HG02973 (cell line): ENCODE measurements at regions not wholly inside any gene's neighbourhood (a gene's known extent, or its start where the extent isn't known, plus 50 kb on each side); places are given as distances from the start of the nearest gene placed in this dataset.

ENCODE experiments used
- ATAC-seq: cut with Tn5 transposase; IDR thresholded peaks from one replicate; pipeline ENCODE4 v1.9.1; 2021; ENCODE audit warnings: moderate library complexity; ENCODE audit not compliant: unreplicated experiment

DNA sequence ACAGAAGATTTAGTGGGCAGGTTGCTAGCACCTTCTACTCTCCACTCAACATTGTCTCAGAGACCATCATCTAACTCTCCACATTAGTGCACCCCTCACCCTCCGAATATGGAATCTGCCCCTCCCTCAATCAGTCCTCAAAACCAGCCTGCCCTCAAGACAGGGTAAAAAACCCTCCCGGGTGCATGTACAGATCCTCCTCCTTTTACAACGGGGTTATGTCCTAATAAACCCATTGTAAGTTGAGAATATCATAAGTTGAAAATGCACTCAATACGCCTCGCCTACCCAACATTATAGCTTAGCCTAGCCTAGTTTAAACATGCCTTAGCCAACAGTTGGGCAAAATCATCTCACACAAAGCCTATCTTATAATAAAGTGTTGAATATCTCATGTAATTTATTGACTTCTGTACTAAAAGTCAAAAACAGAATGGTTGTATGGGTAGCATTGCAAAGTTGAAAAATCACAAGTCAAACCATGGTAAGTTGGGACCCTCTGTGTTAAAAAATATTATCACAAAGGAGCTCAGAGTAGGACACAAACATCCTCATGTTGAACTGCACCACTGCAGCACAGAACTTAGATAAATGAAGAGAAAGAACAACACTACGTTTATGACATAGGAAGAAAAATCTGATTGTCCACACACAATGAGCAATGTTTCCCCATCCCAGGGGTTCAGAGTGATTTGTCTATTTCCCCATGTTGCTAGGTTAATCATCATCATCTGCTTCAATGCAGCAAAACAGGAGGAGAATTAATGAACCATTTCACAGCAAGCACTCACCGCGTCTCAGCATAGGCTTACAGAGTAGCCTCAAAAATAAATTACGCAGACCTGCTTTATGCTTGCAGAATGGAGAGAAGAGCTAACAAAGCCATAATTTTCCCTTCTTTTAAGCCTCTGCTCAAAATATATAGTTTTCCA lies 184.1 kb upstream of the ARL4C start:
- ATAC-seq = no peak

DNA sequence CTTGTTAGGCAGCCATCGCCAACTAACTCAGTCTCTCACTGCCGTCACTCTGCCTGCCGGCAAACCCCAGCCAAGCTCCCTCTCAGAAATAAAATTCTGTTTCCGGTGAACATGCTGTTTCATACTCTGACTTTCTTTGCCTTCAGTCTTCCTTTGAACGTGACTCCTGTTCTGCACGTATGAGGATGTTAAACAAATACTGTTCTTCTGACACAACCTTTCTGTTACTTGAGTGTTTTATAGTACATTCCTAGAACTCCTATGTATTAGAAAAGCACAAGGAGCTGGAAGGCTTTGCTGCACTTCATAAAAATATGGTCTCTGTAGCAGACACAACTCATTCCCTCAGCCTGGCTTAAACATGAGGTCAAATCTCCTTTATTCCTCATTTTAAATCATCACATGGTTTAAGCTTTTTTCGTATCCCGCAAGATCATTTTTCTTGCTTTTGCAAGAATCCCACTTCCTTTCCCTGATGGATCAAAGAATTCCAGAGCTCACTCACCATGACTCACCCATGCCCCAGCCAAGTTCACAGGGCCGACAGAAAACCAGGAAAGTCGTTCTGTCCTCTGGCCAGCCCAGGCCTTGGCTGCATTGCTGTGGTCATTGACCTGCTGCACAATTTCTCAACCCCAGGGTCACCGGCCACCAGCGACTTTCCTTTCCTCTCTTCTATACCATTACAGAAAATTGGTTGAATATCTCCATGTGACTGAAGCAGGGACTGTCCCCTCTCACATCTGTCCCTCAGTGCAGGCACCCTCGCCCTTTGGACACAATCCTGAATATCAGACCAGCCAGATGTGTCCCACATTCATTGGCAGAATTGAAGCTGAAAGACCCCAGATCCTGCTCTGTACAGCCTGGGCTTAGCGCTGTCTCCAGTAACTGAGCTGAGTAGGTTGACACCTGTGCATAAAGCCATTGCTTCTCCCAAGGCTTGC lies 183.1 kb upstream of the ARL4C start:
- no peak for ATAC-seq

DNA sequence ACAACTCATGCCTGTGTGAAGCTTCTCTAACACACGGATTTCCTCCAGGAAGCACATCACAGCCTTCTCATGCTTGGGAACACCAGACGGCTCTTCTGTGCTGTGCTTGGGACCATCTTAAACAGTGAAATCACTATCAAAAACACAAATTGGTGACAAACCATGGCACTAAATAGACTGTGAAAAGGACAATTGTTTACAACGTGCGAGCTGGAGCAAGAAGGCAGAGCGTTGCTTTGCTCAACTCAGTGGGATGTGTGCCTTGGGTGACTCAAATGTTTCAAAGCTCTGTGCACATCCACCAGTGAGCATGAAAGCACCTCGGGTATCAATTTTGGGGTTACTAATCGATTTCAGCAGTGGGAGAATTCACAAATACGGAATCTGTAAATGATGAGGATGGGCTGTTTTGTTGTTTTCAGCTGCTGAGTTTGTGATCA lies 182.4 kb upstream of the ARL4C start:
- no peak for ATAC-seq

DNA sequence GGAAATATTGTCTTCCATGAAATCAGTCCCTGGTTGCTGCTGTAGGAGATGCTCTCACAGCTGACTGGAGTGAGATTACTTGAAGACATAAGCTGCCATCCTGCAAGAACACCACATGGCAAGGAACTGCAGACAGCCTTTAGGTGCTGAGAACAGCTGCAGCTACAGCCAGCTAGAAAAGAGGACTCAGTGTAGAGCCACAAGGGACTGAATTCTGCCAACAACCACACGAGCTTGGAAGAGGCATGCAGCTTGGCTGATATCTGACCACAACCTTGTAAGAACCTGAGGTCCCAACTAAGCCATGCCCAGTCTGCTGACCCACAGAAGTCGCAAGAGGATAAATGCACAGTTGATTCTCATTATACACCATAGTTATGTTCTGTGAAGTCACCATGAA lies 181.8 kb upstream of the ARL4C start:
- no peak for ATAC-seq

DNA sequence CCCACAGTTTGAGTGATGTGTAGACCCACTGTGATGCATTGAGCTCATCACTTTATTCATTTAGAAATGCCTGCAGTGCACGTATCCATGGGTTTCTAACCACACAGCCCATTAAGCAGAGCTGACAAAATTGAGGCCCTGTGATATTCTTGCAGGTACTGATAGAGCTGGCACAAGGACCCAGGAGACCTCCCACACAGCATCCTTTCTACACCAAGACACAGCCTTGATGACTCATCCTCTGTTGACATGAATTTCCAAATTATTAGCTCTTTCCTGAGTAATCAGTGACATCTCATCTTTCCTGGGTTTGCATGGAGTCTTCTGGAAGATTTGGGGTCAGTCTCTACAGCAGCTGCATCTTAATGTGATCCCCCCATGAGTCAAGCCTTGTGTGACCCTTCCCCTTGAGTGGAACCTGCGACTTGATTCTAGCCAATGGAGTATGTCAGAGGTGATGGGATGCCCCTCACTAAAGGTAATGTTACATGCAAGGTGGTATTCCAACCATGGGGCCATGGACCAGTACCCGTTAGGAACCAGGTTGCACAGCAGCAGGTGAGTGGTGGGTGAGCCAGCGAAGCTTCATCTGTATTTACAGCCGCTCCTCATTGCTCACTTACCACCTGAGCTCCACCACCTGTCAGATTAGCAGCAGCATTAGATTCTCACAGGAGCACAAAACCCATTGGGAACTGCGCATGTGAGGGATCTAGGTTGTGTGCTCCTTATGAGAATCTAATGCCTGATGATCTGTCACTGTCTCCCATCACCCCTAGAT lies 181.1 kb upstream of the ARL4C start:
- no peak for ATAC-seq

DNA sequence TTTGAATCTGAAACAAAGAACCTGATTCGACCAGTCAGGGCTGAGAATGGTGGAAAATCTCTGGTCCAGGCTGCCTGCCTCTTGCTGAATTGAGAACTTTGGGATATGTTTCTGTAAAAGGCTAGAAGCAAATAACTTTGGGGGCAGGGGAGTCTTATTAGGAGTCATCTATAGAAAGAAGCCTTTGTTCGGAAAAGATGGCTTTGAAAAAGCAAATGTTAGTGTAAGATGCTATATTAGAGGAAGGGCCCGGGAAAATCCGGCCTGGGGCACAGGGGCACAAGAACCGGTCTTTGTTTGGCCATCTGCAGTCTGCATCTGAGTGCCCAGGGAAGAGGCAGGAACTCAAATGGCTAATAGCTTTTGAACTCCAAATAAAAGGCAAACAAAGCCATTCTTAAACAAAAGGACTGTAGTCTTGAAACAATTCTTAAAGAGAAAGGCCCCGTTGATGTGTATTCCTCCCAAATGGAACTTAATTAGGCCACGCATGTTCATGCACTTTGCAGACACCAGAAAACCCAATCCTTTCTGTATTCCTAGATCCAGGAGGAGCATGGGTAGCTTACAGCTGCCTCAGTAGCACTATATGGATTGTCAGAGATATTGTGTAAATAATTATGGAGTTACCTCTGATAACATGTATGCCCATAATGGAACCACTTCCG lies 180.0 kb upstream of the ARL4C start:
- no peak for ATAC-seq

DNA sequence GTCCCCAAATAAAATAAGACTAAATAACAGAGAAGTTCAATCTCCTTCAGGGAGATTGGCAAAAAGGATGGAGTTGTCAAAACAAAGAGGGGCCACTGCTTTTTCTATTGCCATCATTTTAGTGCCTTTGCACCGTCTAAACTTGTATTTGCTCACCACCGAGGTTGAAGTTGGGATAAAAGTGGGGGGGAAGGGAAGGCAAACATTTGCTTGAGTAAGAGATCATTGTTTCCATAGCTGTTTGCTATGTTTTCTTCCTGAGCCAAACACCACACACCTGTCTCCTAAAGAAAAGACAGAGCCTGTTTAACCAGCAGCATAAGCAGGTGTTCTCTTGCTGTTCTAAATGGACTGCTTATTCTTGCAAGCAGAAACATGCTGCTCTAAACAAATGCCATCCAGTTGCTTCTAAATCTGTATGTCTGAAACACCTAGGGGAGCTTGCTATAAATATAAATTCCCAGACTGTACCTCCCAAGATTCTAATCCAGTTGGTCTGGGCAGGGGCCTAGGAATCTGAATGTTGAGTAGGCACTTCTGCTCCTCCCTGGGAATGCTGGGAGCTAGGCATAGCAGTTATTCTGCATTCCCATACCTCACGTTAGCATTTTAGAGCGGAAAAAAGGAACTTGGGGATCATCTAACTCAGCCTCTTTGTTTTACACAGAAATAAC lies 179.4 kb upstream of the ARL4C start:
- ATAC-seq = no peak

DNA sequence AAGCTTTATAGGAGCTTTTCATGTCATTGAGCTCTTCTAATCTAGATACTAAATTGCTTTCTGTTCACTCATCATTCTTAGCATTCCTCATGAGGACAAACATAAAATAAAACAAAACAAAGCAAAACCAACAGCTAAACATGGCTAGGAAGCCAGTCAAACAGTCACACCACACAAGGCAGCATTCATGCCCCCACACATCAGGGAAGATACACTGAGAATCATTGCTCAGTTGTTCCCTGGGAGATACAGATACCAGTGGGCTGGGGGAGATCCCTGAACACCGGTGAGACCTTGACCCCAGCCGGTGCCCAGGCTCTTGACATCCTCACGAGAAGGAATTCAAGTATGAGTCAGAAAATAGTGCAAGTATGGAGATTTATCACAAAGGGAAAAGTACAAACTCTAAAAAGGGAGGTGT lies 177.9 kb upstream of the ARL4C start:
- no peak for ATAC-seq

DNA sequence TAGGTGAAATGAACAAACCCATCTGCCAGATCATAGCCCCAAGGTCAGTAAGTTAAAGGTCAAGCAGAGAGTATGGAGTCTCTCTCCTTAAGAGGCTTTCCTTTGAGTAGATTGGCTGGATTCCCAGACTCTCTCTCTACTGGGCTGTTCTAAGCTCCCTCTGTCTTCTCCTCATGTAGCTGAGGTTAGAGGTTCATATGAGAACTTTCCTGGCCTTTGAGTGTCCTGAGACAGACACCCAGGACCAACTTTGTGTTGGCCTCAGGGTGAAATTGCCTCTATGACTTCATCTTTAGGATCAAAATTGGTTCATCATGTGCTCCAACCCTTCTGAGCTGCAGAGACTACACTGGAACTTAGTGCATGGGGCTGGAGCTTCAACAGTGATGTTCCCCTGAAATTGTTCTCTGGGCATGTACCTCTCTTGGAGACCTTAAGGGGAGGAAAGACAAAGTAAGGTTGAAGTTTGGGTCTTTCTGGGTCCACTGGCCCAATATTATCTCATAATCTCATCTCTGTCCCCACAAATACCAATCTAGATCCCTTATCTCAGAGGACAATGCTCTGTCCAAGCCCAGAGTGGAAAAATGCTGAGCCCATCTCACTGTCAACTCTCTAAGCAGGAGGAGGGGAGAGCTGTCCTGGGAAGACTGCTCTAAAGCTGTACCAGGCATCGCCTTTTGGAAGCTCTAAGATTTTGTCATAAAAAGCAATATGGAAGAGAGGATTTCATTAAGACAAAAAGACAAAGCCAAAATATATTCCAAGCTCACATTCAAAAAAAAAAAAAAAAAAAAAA lies 177.3 kb upstream of the ARL4C start:
- no peak for ATAC-seq

DNA sequence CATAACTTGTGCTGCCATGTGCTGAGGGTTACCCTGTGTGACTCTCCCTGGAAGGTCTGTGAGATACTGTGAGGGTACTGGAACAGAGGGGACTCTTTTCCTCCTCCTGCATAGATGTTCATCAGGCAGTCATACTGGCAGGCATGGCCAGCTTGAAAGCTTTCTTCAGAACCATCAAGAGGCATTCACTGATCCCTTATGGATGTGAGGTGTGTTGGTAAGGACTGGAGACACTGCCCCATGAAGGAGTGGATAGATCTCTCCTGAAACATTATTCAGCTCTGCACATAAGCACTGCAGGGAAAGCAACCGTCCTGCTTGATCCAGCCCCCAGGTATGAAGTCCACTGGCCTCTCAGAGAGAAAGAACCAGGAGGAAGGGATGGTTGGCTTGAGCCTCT lies 176.6 kb upstream of the ARL4C start:
- ATAC-seq = no peak

DNA sequence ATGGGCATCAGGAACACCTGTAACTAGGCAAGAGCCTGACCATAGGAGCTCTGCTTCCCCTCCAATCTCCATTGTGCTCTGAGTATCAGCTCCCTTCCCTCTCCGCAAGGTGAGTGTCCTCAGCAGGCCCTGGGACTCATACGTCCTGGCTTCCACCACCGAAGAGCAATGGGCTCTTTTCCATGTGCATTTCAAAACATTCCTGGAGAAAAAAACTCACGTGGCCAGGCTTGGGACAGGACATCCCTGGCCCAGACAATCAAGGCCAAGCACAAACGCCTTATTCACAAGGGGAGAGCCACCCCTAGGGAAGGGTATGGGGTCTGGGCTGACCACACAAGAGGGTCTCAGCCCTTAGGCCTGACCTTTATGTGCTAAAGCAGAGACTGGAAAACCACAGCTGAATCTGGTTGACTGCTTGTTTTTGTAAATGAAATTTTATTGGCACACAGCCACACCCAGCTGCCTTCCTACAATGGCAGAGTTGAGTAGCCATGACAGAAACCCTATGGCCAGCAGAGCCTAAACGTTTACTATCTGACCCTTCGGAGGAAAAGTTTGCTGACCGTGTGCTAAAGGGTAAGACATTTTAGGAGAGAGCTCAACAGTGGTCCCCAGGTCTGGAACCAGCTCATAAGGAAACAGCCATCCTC lies 175.7 kb upstream of the ARL4C start:
- no peak for ATAC-seq

DNA sequence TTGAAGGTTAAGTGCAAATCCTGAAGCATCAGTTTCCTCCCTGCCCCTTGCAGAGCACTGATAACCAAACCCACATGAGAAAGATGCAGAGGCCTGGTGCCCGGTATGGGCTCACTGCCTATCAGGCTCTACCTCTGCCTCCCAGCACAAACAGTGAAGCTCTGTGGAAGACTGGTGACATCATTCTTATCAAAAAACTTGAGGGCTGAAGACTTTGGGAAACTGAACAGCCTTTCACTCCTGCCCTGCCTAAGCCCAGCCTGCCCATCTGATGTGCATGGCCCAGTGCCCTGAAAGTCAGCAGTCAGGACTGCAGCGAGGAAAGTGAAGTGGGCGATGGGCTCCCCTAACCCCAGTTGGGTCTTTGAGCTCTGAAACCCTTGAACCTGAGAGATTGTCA lies 174.8 kb upstream of the ARL4C start:
- ATAC-seq = no peak

DNA sequence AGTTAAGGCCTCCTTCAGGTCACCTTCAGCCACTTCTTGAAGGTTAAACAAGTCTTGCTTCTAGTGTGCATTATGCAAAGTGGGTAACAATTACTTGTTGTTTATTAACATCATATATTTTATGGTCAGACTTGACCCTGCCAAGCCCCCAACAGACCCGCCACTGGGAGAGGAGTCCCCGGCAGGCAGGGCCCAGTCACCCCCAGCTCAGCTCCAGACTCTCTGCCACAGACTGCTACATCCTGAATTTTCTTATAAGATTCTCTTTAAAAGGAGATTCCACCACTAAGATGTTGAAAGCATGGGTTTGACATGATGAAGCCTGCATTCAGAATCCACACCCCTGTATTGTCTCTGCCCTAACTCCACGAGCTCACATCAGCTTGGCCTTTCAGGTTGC lies 174.3 kb upstream of the ARL4C start:
- ATAC-seq = no peak

DNA sequence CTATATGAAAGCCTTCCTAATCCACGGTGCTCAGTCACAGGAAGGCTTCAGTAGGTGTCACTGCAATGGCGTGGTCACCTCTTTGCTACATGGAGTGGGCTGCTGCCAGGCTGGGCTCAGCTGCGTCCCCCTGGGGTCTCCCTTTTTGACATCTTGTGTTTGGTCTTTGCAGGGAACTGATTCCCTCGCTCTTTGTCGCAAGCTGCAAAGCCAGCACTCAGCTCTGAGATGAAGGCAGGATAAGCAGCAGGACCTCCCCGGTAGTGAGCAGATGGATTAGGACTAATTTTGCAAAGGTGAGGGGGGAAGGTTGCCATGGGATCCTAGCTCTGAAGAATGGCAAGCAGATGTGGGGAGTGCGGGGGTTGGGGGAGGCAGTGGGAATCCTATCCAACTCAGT lies 173.9 kb upstream of the ARL4C start:
- no peak for ATAC-seq

DNA sequence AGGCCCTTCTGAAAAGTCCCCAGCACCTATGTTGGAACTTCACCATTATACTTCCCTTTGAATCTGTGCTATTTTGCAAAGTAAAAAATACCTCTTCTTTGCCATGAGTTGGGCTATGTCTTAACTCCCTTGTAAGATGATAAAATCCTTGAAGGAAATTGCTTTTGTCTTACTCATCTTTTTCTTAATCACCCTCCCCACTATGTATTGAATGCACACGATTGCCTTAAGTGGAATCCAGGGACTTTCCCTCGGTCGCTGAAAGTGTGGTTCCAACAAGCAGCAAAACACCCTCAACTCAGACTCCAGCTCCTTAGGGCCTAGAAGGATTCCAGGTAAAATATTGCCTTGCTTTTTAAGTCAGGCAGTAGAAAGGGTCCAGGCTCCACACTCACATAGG lies 173.2 kb upstream of the ARL4C start:
- no peak for ATAC-seq

DNA sequence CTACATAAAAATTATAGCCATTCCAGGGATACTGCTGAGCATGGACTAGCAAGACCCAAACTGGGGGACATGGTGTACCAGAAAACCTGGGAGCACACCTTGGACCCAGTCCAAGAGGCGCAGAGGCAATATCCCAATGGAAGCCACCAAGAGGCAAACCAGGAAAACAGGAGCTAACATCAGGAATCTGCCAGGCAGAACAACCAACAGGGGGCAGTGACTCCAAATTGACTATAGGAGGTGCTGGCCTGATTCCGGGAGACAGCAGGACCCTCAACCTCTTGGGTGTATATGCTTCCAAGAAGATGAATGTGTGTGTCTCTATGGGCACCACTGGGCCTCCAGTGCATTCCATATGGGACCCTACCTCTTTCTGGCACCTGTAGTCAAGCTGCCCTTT lies 172.7 kb upstream of the ARL4C start:
- no peak for ATAC-seq

DNA sequence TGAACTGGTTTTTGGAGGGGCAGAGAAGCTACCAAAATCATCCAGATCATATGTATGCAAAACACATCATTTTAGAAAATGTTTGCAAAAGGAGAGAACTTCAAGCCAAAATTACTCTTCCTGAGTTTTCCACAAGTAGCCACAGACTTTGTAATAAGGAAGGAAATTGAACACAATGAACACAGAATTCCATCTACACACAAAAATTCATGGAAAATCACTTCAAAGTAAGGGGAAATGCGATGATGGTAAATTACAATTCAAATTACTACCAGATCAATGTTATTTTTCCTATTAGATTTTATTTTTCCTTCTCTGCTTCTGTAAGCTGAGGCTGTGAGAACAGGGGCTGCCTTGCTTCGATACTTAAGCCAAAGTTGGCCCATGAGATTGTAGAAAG lies 172.1 kb upstream of the ARL4C start:
- ATAC-seq = no peak

DNA sequence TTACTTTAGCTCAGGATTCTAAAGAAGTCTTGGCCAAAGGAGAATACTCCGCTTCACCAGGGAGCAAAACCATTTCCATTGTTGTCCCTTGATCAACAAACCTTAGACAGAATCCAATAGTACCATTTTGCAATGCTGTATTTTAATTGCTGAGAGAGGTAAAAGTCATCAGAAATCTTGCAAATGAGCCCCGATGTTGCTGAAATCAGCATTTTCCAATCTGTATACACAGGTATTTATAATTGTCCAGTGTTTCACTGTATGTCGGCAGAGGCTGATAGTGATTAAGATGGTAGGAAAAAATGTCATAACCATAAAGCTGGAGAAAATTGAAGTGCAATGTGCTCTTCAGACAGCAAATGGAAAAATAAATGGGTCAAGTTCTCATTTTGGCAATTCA lies 170.0 kb upstream of the ARL4C start:
- no peak for ATAC-seq

DNA sequence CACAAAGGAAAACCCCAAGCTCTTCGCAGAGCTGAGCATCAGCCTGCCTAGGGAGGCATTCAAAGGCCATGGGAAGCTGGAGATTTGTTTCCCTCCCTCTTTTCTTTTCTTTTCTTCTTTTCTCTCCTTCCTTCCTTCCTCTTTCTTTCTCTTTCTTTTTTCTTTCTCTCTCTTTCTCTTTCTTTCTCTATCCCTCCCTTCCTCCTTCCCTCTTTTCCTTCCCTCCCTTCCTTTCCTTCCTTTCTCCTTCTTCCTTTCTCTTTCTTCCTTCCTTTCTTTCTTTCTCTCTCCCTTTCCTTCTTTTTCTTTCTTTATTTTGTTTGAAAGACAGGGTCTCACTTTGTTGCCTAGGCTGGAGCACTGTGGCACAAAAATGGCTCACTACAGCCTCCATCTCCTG lies 168.4 kb upstream of the ARL4C start:
- ATAC-seq = no peak
